Stimulated activated CD4-positive, alpha-beta T cell treated with anti-CD3 and anti-CD28 coated beads, TNF-alpha, amount 100 ng/mL, for 4 hours (primary cell): ENCODE measurements at regions not wholly inside any gene's neighbourhood (a gene's known extent, or its start where the extent isn't known, plus 50 kb on each side); places are given as distances from the start of the nearest gene placed in this dataset.
"Not testable (repeated sequence)": the region's sequence is repeated elsewhere in the genome, so short reads cannot be mapped to it uniquely, and the experiment has no call there.

Experiments used
- DNase-seq, 3 experiments: peaks; one replicate each; pipeline ENCODE4 v3.0.0-alpha.2; 2020; ENCODE audit warnings: low read depth in 3 of 3

DNA sequence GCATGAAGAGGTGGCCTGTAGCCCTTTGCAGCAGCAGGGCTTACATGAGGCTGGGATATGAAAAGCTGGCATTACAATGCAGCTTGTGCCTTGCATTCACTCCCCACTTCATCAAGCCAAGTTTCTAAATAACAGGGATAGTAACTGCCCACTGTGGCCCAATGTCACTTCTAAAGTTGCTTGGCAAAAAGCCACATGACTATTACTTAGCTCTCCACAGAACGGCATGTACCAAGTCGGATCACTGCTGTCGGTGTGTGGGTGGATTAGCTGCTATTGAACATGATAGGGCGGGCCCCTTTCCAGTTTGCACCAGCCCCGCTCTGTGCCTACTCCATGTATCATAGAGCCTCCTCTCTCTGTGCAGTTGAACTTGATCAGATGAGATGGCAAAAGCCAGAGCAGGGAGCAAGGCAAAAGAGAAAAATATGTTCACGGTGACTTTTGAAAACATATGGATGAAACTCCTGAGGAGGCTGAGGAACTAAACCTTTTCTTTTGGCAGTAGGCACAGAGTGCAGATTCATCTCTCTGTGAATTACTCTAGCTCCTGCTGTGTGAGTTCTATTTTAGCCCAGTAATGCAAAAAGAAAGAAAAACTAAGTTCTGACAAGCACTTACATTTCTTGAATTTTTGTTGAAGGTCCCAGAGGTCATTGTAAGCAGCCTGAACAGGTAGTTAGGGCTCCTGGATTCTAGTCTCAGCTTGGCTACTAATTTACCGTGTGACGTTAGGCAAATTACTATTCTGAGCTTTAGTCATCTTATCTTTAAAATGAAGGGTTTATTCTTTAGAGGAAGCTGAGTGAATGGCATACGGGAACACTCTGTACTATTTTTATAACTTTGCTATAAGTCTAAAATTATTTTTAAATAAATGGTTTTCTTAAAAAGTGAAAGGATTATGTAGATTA is 125.6 kb upstream of the NBPF9 start:
- not testable (repeated sequence) for DNase-seq

GRCh38 chr1:149229813-149230212 is 126.5 kb upstream of the NBPF9 start:
- not testable (repeated sequence) for DNase-seq

GRCh38 chr1:149234926-149235914 is 131.9 kb upstream of the NBPF9 start:
- DNase-seq, result not testable (repeated sequence)

GRCh38 chr1:149237515-149237914 is 134.2 kb upstream of the NBPF9 start:
- not testable (repeated sequence) for DNase-seq

- DNase-seq, result not testable (repeated sequence)
Observed at GRCh38 chr1:149239897-149240508, 136.7 kb upstream of the NBPF9 start.

GRCh38 chr1:149240530-149240929 is 137.2 kb upstream of the NBPF9 start:
- DNase-seq, result not testable (repeated sequence)

DNA sequence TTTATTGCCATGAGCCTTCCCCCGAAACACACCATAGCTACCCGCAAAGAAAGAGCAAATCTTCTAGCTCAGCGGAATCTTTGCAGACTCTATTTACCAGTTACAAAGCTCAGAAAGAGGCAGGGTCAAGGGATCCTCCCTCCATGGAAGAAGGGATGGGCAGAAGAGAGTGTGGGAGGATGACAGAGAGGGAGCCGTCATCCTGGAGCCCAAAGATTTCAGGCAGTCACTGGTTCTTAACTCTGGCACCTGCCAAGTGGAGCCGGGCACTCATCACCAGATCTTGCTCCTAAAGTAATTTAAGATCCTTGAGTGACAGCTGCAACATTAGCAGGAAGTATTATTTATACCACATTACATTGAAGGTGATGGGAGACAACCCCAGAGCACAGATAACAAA is 137.9 kb upstream of the NBPF9 start:
- not testable (repeated sequence) for DNase-seq

- not testable (repeated sequence) for DNase-seq
Observed at GRCh38 chr1:149243572-149243971, 140.2 kb upstream of the NBPF9 start.

DNA sequence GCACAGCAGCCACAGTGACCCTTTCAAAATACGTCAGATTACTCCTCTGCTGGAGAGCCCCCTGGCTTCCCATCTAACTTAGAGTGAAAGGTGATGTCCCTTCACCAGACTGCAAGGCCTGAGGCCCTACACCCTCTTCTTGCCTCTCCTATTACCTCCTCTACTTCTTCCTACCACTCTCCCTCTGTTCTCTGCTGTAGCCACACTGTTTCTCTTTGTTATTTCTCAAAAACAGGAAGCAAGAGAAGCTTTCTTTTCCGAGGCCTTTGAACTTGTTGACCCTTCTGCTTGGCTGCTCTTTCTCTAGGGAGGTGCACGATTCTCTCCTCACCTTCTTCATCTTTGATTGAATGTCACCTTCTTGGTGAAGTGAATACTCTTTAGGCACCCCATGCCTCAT is 141.3 kb upstream of the NBPF9 start:
- DNase-seq, result not testable (repeated sequence)

- DNase-seq, result not testable (repeated sequence)
Observed at GRCh38 chr1:149246212-149246611, 142.9 kb upstream of the NBPF9 start.

GRCh38 chr1:149248610-149249009 is 145.3 kb upstream of the NBPF9 start:
- DNase-seq, result not testable (repeated sequence)

GRCh38 chr1:149249850-149250467 is 146.6 kb upstream of the NBPF9 start:
- DNase-seq, result not testable (repeated sequence)

DNA sequence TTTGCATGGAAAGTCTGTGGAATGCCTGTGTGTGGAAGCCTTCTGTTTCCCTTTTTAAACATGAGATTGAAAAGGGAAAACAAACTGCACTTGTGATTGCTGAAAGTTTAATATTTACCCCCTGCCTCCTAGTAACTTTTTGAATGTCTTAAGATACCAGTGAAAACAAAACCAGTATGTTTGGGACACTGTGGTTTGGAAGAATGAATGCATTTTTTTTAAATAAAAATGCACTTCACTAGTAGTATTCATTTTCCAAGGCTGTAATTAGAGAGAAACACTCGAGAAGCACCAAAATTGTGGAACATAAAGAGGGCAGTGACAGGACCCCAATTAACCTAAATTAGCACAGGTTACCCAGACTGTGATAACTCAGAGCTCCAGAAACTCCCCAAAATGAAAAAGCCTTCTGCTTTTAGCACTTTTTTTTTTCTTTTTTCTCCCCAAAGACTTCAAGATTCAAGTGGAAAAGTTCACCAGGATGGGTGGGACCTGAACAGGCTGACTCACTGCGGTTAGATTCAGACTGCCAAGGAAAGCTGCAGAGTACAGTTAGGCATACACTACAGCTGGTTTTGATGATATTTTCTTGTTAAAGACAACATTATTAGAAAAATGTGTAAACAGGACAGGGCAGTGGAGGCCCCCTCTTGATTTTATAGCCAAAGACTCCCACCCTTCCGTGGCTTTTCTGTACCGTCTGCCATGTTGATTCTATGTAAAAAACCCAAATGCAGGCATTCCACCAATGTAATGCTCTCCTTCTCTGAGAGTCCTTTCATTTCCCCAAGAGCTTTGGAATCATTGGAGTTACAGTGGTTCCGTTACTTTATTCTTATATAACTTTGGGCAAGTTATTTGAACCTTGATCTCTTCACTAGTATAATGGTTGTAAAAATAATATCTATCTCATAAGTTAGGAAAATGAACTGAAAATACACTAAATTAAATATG is 151.8 kb upstream of the NBPF9 start:
- DNase-seq, result not testable (repeated sequence)

DNA sequence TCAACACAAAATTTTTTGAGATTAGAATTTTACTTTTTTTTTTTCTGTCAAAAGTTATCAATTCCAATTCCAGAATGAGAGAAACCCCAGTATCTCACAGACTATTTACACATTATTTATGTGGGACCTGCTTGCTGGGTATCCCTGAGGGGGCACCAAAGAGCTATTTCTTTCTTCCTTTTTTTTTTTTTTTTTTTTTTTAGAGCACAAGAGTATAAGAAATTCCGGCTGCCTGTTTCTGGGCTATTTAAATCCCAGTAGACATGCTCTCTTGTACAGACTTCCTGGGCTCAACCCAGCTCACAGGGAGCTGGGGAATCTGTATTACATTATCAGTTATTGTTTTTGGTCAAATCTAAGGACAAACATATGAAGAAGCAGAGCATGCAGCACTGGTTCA is 156.9 kb upstream of the NBPF9 start:
- not testable (repeated sequence) for DNase-seq

- DNase-seq, result not testable (repeated sequence)
Observed at GRCh38 chr1:149260736-149261340, 157.5 kb upstream of the NBPF9 start.

DNA sequence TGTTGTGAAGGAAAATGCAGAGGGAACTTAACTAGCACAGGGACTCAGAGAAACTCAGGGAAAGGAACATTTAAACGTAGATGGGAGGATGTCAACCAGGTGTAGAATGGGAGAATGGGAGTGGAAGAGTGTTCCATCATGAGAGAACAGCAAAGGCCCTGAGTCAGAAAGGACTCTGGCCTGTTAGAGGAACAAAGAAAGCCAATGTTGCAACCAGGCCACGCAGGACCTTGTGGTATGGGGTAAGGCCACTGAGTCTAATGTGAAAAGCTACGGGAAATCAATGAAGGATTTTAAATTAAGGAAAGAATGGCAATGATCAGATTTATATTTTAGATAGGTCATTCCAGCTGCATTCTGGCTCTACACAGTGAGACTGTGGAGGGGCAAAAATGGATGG is 163.9 kb upstream of the NBPF9 start:
- DNase-seq, result not testable (repeated sequence)

DNA sequence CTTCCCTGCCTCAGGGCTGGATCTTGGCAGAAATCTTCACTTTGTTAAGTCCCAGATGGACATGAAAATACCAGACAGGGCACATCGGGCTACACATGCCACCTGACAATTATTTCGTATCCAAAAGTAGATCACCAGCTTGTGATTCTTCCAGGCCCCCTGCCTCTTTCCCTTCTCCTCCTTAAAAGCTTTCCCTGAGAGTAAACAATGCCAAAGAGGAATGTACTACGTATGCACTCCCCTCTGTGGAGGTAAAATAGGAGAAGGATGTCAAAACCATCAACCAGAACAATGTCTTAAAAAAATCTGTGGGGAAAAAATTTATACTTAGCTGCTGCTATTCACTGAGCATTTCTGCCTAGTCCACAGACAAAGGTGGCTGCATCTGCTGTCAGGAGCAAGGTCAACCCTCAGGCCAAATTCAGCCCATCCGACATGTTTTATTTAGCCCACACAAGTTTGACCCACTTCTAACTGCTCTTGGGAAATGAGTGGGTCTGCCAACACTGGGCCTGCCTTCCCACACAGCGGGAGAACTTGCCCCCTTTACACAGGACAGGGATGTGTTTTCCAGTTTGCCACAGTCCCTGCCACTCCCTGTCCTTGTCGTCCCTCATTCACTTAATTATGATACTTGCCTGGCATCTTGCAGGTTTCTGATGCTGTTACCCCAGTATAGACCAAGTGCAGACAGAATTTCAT is 165.8 kb upstream of the NBPF9 start:
- not testable (repeated sequence) for DNase-seq

DNA sequence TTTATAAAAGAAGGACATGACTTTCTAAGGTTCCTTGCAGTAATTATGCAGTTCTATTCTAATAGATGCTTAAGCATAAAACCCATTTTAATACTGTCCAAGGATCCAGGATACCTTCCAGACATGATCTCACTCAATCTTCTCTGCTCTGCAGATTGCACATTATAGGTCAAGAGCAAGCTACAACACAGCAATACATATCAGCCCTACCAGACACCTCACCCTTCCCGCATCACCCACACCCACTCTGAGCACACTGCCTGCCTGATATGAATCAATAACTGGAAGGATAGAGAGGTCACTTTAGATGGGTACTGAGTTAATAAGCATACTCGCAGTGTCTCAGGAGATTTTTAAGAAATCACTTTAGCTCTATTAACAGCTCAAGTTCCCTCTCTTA is 166.5 kb upstream of the NBPF9 start:
- not testable (repeated sequence) for DNase-seq

- DNase-seq, result not testable (repeated sequence)
Observed at GRCh38 chr1:149274493-149274892, 171.1 kb upstream of the NBPF9 start.
